ENCODE measurements at regions not wholly inside any gene's neighbourhood (a gene's known extent, or its start where the extent isn't known, plus 50 kb on each side); places are given as distances from the start of the nearest gene placed in this dataset.

DNA sequence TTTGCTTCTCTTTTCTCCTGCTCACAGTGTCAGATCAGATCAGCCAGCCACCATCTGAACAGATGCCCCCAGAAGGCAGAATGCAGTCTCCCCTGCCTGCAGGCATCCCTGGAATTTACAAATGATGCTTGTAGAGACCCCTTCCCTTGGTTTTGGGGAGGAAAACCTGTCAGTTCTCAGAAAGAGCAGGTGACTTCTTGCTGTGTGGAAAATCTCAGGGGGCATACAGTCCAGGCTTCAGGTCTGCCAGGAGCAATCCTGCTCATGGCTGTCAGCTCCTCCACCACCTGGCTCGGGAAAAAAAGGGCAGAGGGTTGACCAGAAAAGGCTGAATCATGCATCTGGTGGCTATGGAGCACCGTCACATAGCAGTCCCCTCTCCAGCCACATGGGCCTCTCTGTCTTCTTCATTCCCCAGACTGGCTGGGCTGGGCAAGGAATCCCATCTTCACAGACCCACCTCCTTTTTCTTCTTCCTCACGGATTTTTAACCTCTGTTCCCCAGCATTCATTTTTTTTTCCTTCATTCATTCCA is 107.0 kb downstream of the KCNF1 start:
- Histone ChIP-seq H3K9me3 (ENCODE audit: low read depth, low read length) (no peaks in the 10 kb centered on the region), H3K4me1 (ENCODE audit: insufficient read depth, low read length) (no peaks in the 10 kb centered on the region), H4K20me1 (ENCODE audit: insufficient read depth, low read length) (no peaks in the 10 kb centered on the region), H3K27ac (ENCODE audit: low read depth, low read length) (no peak overlapping the region), H3K4me3 (ENCODE audit: insufficient read depth, low read length) (no peak overlapping the region), H3K36me3 (ENCODE audit: insufficient read depth, low read length) (no peaks in the 10 kb centered on the region), H3K4me2 (ENCODE audit: insufficient read depth, low read length) (no peak overlapping the region), H2AFZ (ENCODE audit: low read length) (no peak overlapping the region), H3K79me2 (ENCODE audit: insufficient read depth, low read length) (no peaks in the 10 kb centered on the region), H3K27me3 (ENCODE audit: insufficient read depth, low read length) (peaks cover 65% of the 10 kb centered on the region)
- no peak for DNase-seq (ENCODE audit: insufficient read length, low spot score, missing footprints)
- TF ChIP-seq, protein P1, sequence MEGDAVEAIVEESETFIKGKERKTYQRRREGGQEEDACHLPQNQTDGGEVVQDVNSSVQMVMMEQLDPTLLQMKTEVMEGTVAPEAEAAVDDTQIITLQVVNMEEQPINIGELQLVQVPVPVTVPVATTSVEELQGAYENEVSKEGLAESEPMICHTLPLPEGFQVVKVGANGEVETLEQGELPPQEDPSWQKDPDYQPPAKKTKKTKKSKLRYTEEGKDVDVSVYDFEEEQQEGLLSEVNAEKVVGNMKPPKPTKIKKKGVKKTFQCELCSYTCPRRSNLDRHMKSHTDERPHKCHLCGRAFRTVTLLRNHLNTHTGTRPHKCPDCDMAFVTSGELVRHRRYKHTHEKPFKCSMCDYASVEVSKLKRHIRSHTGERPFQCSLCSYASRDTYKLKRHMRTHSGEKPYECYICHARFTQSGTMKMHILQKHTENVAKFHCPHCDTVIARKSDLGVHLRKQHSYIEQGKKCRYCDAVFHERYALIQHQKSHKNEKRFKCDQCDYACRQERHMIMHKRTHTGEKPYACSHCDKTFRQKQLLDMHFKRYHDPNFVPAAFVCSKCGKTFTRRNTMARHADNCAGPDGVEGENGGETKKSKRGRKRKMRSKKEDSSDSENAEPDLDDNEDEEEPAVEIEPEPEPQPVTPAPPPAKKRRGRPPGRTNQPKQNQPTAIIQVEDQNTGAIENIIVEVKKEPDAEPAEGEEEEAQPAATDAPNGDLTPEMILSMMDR (IDR thresholded peaks at IDR 0.05; ENCODE audit: extremely low read depth, low read depth, low read length) = no peak

DNA sequence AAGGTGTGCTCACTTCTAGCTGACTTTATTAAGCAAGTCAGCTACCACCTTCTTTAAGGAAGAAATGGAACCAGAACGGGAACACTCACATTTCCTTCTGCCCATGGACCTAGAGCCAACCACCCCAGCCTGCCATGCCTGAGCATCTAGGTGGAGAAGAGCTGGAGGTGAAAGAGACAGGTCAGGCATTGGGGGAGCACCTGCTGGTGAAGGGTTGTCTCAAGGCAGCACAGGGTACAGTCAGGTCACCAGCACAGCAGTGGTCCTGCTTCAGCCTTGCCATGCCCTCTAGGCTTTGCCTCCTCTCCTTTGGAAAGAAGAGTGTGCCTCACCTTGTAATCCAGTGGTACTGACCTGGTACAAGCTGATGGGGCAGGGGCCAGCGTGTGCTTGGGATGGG is 107.9 kb downstream of the KCNF1 start:
- TF ChIP-seq, protein P1 (IDR thresholded peaks at IDR 0.05; ENCODE audit: extremely low read depth, low read depth, low read length) = no peak
- Histone ChIP-seq H4K20me1 (ENCODE audit: insufficient read depth, low read length) (no peaks in the 10 kb centered on the region), H3K36me3 (ENCODE audit: insufficient read depth, low read length) (no peaks in the 10 kb centered on the region), H3K4me2 (ENCODE audit: insufficient read depth, low read length) (no peak overlapping the region), H3K9me3 (ENCODE audit: low read depth, low read length) (no peaks in the 10 kb centered on the region), H3K79me2 (ENCODE audit: insufficient read depth, low read length) (no peaks in the 10 kb centered on the region), H3K27ac (ENCODE audit: low read depth, low read length) (no peak overlapping the region), H2AFZ (ENCODE audit: low read length) (no peak overlapping the region), H3K27me3 (ENCODE audit: insufficient read depth, low read length) (peaks cover 58% of the 10 kb centered on the region), H3K4me1 (ENCODE audit: insufficient read depth, low read length) (no peaks in the 10 kb centered on the region), H3K4me3 (ENCODE audit: insufficient read depth, low read length) (no peak overlapping the region)
- DNase-seq (ENCODE audit: insufficient read length, low spot score, missing footprints) = no peak

DNA sequence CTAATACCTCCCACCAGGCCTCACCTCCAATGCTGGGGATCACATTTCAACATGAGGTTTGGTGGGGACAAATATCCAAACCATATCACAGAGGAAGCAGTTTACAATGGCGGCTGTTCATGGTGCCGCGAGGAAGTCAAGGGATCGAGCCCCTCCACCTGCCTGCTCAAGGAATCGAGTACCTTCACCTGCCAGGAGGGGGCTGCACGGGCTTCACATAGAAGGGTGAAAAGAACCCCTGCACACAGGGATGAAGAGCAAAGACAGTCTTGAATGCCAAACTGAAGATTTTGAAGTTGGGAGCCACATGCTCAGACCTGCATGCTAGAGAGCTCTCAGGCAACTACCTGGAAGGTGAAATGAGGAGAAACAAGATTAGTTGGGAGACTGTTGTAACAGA is 110.3 kb downstream of the KCNF1 start:
- TF ChIP-seq, protein P1 (IDR thresholded peaks at IDR 0.05; ENCODE audit: extremely low read depth, low read depth, low read length) = no peak
- Histone ChIP-seq H3K36me3 (ENCODE audit: insufficient read depth, low read length) (no peaks in the 10 kb centered on the region), H3K27me3 (ENCODE audit: insufficient read depth, low read length) (peaks cover 35% of the 10 kb centered on the region), H3K4me2 (ENCODE audit: insufficient read depth, low read length) (no peak overlapping the region), H3K79me2 (ENCODE audit: insufficient read depth, low read length) (no peaks in the 10 kb centered on the region), H2AFZ (ENCODE audit: low read length) (no peak overlapping the region), H4K20me1 (ENCODE audit: insufficient read depth, low read length) (no peaks in the 10 kb centered on the region), H3K4me1 (ENCODE audit: insufficient read depth, low read length) (no peaks in the 10 kb centered on the region), H3K9me3 (ENCODE audit: low read depth, low read length) (no peaks in the 10 kb centered on the region), H3K27ac (ENCODE audit: low read depth, low read length) (no peak overlapping the region), H3K4me3 (ENCODE audit: insufficient read depth, low read length) (no peak overlapping the region)
- no peak for DNase-seq (ENCODE audit: insufficient read length, low spot score, missing footprints)

- H3K4me2 ChIP-seq (ENCODE audit: insufficient read depth, low read length) = no peak overlapping the region
- no peaks in the 10 kb centered on the region for H3K9me3 ChIP-seq (ENCODE audit: low read depth, low read length)
- H3K27me3 ChIP-seq (ENCODE audit: insufficient read depth, low read length) = peaks cover 28% of the 10 kb centered on the region
- no peak for DNase-seq (ENCODE audit: insufficient read length, low spot score, missing footprints)
- no peak overlapping the region for H2AFZ ChIP-seq (ENCODE audit: low read length)
- no peaks in the 10 kb centered on the region for H3K36me3 ChIP-seq (ENCODE audit: insufficient read depth, low read length)
- no peak overlapping the region for H3K4me3 ChIP-seq (ENCODE audit: insufficient read depth, low read length)
- no peaks in the 10 kb centered on the region for H4K20me1 ChIP-seq (ENCODE audit: insufficient read depth, low read length)
- TF ChIP-seq, protein P1 (IDR thresholded peaks at IDR 0.05; ENCODE audit: extremely low read depth, low read depth, low read length) = no peak
- no peaks in the 10 kb centered on the region for H3K79me2 ChIP-seq (ENCODE audit: insufficient read depth, low read length)
- H3K4me1 ChIP-seq (ENCODE audit: insufficient read depth, low read length) = no peaks in the 10 kb centered on the region
- H3K27ac ChIP-seq (ENCODE audit: low read depth, low read length) = no peak overlapping the region
Measured at GRCh38 chr2:11022591-11023273, 111.0 kb downstream of the KCNF1 start.

Data from osteoblast (primary cell).